ENCODE measurements at regions not wholly inside any gene's neighbourhood (a gene's known extent, or its start where the extent isn't known, plus 50 kb on each side); places are given as distances from the start of the nearest gene placed in this dataset.

DNA sequence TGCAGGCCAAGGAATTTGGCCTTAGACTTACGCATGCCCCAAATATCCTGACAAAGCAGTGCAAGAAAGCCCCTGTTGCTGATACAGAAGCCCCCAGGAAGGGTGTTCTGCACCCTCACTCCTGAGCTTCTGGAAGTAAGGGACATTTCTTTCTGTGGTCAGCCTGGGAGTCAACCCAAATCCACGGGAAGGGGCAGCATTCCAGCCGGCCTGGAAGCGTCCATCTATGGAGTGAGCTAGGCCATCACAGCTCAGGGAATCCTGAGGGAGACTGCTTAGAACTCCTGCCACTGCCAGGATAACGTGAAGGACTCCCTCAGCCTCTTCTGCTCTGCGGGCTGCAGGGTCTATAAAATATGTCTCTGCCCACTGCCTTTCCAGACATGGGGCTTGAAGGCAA, 173.9 kb downstream of the ANAPC1 start:
- Histone ChIP-seq H3K79me2 (ENCODE audit: control insufficient read depth, insufficient read depth, low read length) (no peaks in the 10 kb centered on the region), H3K4me2 (ENCODE audit: insufficient read depth, low read length) (no peak overlapping the region), H3K9me3 (replicated peaks; ENCODE audit: control insufficient read depth, insufficient read depth, low read length) (no peaks in the 10 kb centered on the region), H3K9ac (replicated peaks; ENCODE audit: extremely low read depth, insufficient read depth, low read length) (no peak overlapping the region), H3K4me3 (replicated peaks in 1 of 3; ENCODE audit: insufficient read depth in 1 of 3, low read depth in 1 of 3, low read length in 3 of 3) (no peak overlapping the region), H4K20me1 (replicated peaks; ENCODE audit: control insufficient read depth, extremely low read depth, insufficient read depth, low read length) (no peaks in the 10 kb centered on the region), H3K9me1 (replicated peaks; ENCODE audit: control insufficient read depth, extremely low read depth, insufficient read depth, low read length) (no peaks in the 10 kb centered on the region), H2AFZ (ENCODE audit: low read depth, low read length) (no peak overlapping the region), H3K27ac (ENCODE audit: insufficient read depth, low read depth, low read length) (no peak overlapping the region), H3K36me3 (ENCODE audit: control insufficient read depth in 2 of 2, extremely low read depth in 1 of 2, insufficient read depth in 2 of 2, low read length in 2 of 2) (no peaks in the 10 kb centered on the region), H3K4me1 (ENCODE audit: control insufficient read depth, extremely low read depth, insufficient read depth, low read length) (peaks cover 13% of the 10 kb centered on the region), H3K27me3 (ENCODE audit: control insufficient read depth in 2 of 2, insufficient read depth in 2 of 2, low read length in 2 of 2) (no peaks in the 10 kb centered on the region)
- dilution Hi-C loops (cut with MboI; ENCODE audit: extremely low pct_ligation_motif_present, low sequenced_read_pairs) (no loop called here), intact Hi-C loops (cut with micrococcal nuclease) (no loop called here)
- ChIA-PET CTCF (no interaction called here), POLR2A (no interaction called here)
- BruUV-seq (replicated peaks): no TSS peak
- TF ChIP-seq JUN (IDR thresholded peaks at IDR 0.05; ENCODE audit: borderline replicate concordance, insufficient read depth, insufficient read length, low read depth): no peak
- TF ChIP-seq POLR2AphosphoS5 (IDR thresholded peaks at IDR 0.05; ENCODE audit: insufficient read depth, low read depth, low read length): no peak
- TF ChIP-seq CTCF (IDR thresholded peaks at IDR 0.05; ENCODE audit: extremely low read depth in 1 of 2, insufficient read depth in 1 of 2, low read depth in 1 of 2, low read length in 2 of 2): no peak
- TF ChIP-seq, protein P1, sequence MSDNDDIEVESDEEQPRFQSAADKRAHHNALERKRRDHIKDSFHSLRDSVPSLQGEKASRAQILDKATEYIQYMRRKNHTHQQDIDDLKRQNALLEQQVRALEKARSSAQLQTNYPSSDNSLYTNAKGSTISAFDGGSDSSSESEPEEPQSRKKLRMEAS (IDR thresholded peaks at IDR 0.05; ENCODE audit: insufficient read depth, insufficient read length): no peak
- TF ChIP-seq EZH2 (IDR thresholded peaks at IDR 0.05; ENCODE audit: borderline replicate concordance, low read depth, low read length, severe bottlenecking): no peak
- no peak for TF ChIP-seq POLR2A (IDR thresholded peaks at IDR 0.05; ENCODE audit: low read depth, low read length)
- FAIRE-seq: no peak
- DNase-seq (ENCODE audit: low read depth, low spot score): no peak

DNA sequence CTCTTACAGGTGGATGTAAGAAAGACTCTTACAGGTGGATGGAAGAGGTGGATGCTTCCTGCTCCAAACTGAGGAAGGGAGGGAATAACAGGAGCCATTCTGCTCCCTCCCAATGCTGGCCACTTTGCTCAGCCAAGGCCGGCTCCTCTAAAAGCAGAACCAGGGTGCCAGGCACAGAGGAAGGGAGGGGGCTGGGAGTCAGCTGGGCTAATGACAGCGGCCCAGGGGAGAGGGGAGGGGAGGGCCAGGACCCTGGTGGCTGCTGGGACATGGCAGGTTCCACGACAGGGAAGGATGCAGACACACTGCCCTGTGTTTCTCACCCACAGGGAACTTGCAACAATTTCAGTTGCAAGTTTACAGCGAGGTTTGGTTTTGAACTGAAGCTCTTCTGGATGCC, 173.4 kb downstream of the ANAPC1 start:
- intact Hi-C loops (cut with micrococcal nuclease): no loop called here
- no peak overlapping the region for H3K9ac ChIP-seq (replicated peaks; ENCODE audit: extremely low read depth, insufficient read depth, low read length)
- FAIRE-seq (no peak), DNase-seq (ENCODE audit: low read depth, low spot score) (no peak)
- no peaks in the 10 kb centered on the region for H3K9me3 ChIP-seq (replicated peaks; ENCODE audit: control insufficient read depth, insufficient read depth, low read length)
- POLR2A ChIA-PET: no interaction called here
- no peak overlapping the region for H3K27ac ChIP-seq (ENCODE audit: insufficient read depth, low read depth, low read length)
- TF ChIP-seq EZH2 (IDR thresholded peaks at IDR 0.05; ENCODE audit: borderline replicate concordance, low read depth, low read length, severe bottlenecking) (no peak), POLR2AphosphoS5 (IDR thresholded peaks at IDR 0.05; ENCODE audit: insufficient read depth, low read depth, low read length) (no peak), GATA2 (IDR thresholded peaks at IDR 0.05; ENCODE audit: insufficient read depth, insufficient read length, low read depth, low read length) (no peak), FOS (IDR thresholded peaks at IDR 0.05; ENCODE audit: borderline replicate concordance, insufficient read depth, low read length) (no peak)
- TF ChIP-seq, protein P1 (IDR thresholded peaks at IDR 0.05; ENCODE audit: insufficient read depth, insufficient read length): no peak
- H3K4me2 ChIP-seq (ENCODE audit: insufficient read depth, low read length): no peak overlapping the region
- H3K4me1 ChIP-seq (ENCODE audit: control insufficient read depth, extremely low read depth, insufficient read depth, low read length): peaks cover 8% of the 10 kb centered on the region
- CTCF ChIA-PET: no interaction called here
- no TSS peak for BruUV-seq (replicated peaks)
- no peaks in the 10 kb centered on the region for H3K27me3 ChIP-seq (ENCODE audit: control insufficient read depth in 2 of 2, insufficient read depth in 2 of 2, low read length in 2 of 2)
- no peaks in the 10 kb centered on the region for H3K9me1 ChIP-seq (replicated peaks; ENCODE audit: control insufficient read depth, extremely low read depth, insufficient read depth, low read length)
- H2AFZ ChIP-seq (ENCODE audit: low read depth, low read length): no peak overlapping the region
- no peaks in the 10 kb centered on the region for H3K79me2 ChIP-seq (ENCODE audit: control insufficient read depth, insufficient read depth, low read length)
- dilution Hi-C loops (cut with MboI; ENCODE audit: extremely low pct_ligation_motif_present, low sequenced_read_pairs): no loop called here
- no peak overlapping the region for H3K4me3 ChIP-seq (replicated peaks in 1 of 3; ENCODE audit: insufficient read depth in 1 of 3, low read depth in 1 of 3, low read length in 3 of 3)
- no peaks in the 10 kb centered on the region for H3K36me3 ChIP-seq (ENCODE audit: control insufficient read depth in 2 of 2, extremely low read depth in 1 of 2, insufficient read depth in 2 of 2, low read length in 2 of 2)
- no peaks in the 10 kb centered on the region for H4K20me1 ChIP-seq (replicated peaks; ENCODE audit: control insufficient read depth, extremely low read depth, insufficient read depth, low read length)
